GM12891 (cell line): ENCODE measurements at regions not wholly inside any gene's neighbourhood (a gene's known extent, or its start where the extent isn't known, plus 50 kb on each side); places are given as distances from the start of the nearest gene placed in this dataset.

Source experiments
- DNase-seq: peaks from one replicate; pipeline ENCODE4 v3.0.0; 2011; ENCODE audit warnings: low spot score; ENCODE audit not compliant: insufficient read length
- FAIRE-seq: peaks from 2 replicates; lab custom pipeline; 2011; peaks lifted over from hg19 to GRCh38; lab: Jason Lieb, UNC
- PAX5 ChIP-seq: IDR thresholded peaks from 2 replicates; pipeline ENCODE4 v1.6.1; 2011; ENCODE audit warnings: low read length, moderate library complexity, mild to moderate bottlenecking; ENCODE audit not compliant: insufficient read depth, severe bottlenecking
- POLR2A ChIP-seq: IDR thresholded peaks from 2 replicates; pipeline ENCODE4 v1.6.1; 2011; ENCODE audit warnings: low read depth, low read length, control low read depth
- POLR2AphosphoS5 ChIP-seq: IDR thresholded peaks from 2 replicates; pipeline ENCODE4 v1.6.1; 2011; ENCODE audit warnings: low read depth, low read length, control low read depth
- POU2F2 ChIP-seq: IDR thresholded peaks from 2 replicates; pipeline ENCODE4 v1.6.1; 2011; ENCODE audit warnings: low read depth, mild to moderate bottlenecking, control low read depth, low read length, moderate library complexity
- SPI1 ChIP-seq: IDR thresholded peaks from 2 replicates; pipeline ENCODE4 v1.6.1; 2011; ENCODE audit warnings: low read depth, low read length, control low read depth
- TAF1 ChIP-seq: IDR thresholded peaks from 2 replicates; pipeline ENCODE4 v1.6.1; 2011; ENCODE audit warnings: low read depth, low read length, control low read depth

- FAIRE-seq, result no peak
- no peak for TF ChIP-seq PAX5
- no peak for TF ChIP-seq POU2F2
- no peak for TF ChIP-seq SPI1
- TF ChIP-seq POLR2AphosphoS5, result no peak
- TF ChIP-seq TAF1, result no peak
- no peak for TF ChIP-seq POLR2A
- DNase-seq, result no peak
Measured at GRCh38 chr11:80321786-80322185, 881.0 kb upstream of the TENM4 start.

- DNase-seq (no peak), FAIRE-seq (no peak)
- TF ChIP-seq POLR2AphosphoS5 (no peak), SPI1 (no peak), POU2F2 (no peak), TAF1 (no peak), PAX5 (no peak), POLR2A (no peak)
Measured at GRCh38 chr11:80320765-80321164, 879.9 kb upstream of the TENM4 start.

GRCh38 chr11:80320226-80320625 is 879.4 kb upstream of the TENM4 start:
- DNase-seq (no peak), FAIRE-seq (no peak)

GRCh38 chr11:80317612-80318011 is 876.8 kb upstream of the TENM4 start:
- TF ChIP-seq POU2F2, result no peak
- TF ChIP-seq TAF1, result no peak
- no peak for TF ChIP-seq SPI1
- no peak for TF ChIP-seq POLR2A
- no peak for TF ChIP-seq PAX5
- no peak for TF ChIP-seq POLR2AphosphoS5
- DNase-seq, result no peak
- FAIRE-seq, result no peak

More at GRCh38 chr11:80320226-80320625, 879.4 kb upstream of the TENM4 start:
- TF ChIP-seq TAF1 (no peak), PAX5 (no peak), POLR2AphosphoS5 (no peak), POU2F2 (no peak)

- DNase-seq, result no peak
- no peak for FAIRE-seq
- TF ChIP-seq SPI1 (no peak), TAF1 (no peak), PAX5 (no peak), POLR2AphosphoS5 (no peak)
Measured at GRCh38 chr11:80315200-80315599, 874.4 kb upstream of the TENM4 start.

- TF ChIP-seq POLR2AphosphoS5 (no peak), SPI1 (no peak), POLR2A (no peak), TAF1 (no peak), PAX5 (no peak), POU2F2 (no peak)
- FAIRE-seq (no peak), DNase-seq (no peak)
Measured at GRCh38 chr11:80309301-80309700, 868.5 kb upstream of the TENM4 start.

GRCh38 chr11:80307676-80308075 is 866.8 kb upstream of the TENM4 start:
- DNase-seq, result no peak
- TF ChIP-seq POU2F2 (no peak), POLR2A (no peak), SPI1 (no peak), TAF1 (no peak), POLR2AphosphoS5 (no peak), PAX5 (no peak)
- FAIRE-seq, result no peak

GRCh38 chr11:80297858-80298632 is 857.2 kb upstream of the TENM4 start:
- TF ChIP-seq PAX5, result no peak
- no peak for TF ChIP-seq POLR2A
- TF ChIP-seq POLR2AphosphoS5, result no peak
- no peak for TF ChIP-seq TAF1
- TF ChIP-seq SPI1, result no peak
- TF ChIP-seq POU2F2, result no peak
- no peak for FAIRE-seq
- DNase-seq, result no peak

GRCh38 chr11:80293293-80293692 is 852.5 kb upstream of the TENM4 start:
- TF ChIP-seq POU2F2 (no peak), PAX5 (no peak), TAF1 (no peak), POLR2AphosphoS5 (no peak), SPI1 (no peak), POLR2A (no peak)
- no peak for FAIRE-seq
- no peak for DNase-seq

GRCh38 chr11:80284946-80285785 is 844.3 kb upstream of the TENM4 start:
- DNase-seq (no peak), FAIRE-seq (no peak)
- no peak for TF ChIP-seq PAX5
- TF ChIP-seq POLR2A, result no peak
- TF ChIP-seq SPI1, result no peak
- no peak for TF ChIP-seq POLR2AphosphoS5
- TF ChIP-seq TAF1, result no peak
- TF ChIP-seq POU2F2, result no peak

GRCh38 chr11:80282643-80283042 is 841.8 kb upstream of the TENM4 start:
- no peak for FAIRE-seq

More at GRCh38 chr11:80282643-80283042, 841.8 kb upstream of the TENM4 start:
- TF ChIP-seq POLR2AphosphoS5, result no peak
- no peak for TF ChIP-seq POU2F2
- TF ChIP-seq POLR2A, result no peak
- no peak for TF ChIP-seq TAF1
- no peak for TF ChIP-seq SPI1
- no peak for TF ChIP-seq PAX5
- no peak for DNase-seq
